Spleen (tissue), 7 donors: ENCODE measurements at regions not wholly inside any gene's neighbourhood (a gene's known extent, or its start where the extent isn't known, plus 50 kb on each side); places are given as distances from the start of the nearest gene placed in this dataset.

Experiments
- CTCF ChIP-seq, 11 experiments: fragments of 200-600 bp in 7 of 11; fragments of 450-650 bp in 4 of 11; sonication (generic) in 4 of 11; IDR thresholded peaks in 8 of 11; conservative IDR thresholded peaks in 3 of 11; 1 replicate in 7 of 11; 2 replicates in 4 of 11; pipeline versions ENCODE4 v1.4.0 to v1.8.0; 2016 to 2021; ENCODE audit warnings: antibody characterized with exemption in 11 of 11, inconsistent platforms in 4 of 11, mild to moderate bottlenecking in 1 of 11
- POLR2A ChIP-seq, 3 donors: fragments of 450-650 bp; IDR thresholded peaks; one replicate each; pipeline ENCODE4 v1.5.1; 2017; ENCODE audit warnings: antibody characterized with exemption in 3 of 3, mild to moderate bottlenecking in 1 of 3
- POLR2AphosphoS5 ChIP-seq, 3 donors: sonication (generic); formaldehyde crosslinking; IDR thresholded peaks; one replicate each; pipeline ENCODE4 v1.5.1; 2017; ENCODE audit warnings: antibody characterized with exemption in 3 of 3
- donor health status: DM: no; HTN: no; CAD: no; lungs with moderate emphysema.
- donor health status: DM: no; HTN: no; CAD: no.
- donor health status: DM: no; HTN: no; CAD: no.

DNA sequence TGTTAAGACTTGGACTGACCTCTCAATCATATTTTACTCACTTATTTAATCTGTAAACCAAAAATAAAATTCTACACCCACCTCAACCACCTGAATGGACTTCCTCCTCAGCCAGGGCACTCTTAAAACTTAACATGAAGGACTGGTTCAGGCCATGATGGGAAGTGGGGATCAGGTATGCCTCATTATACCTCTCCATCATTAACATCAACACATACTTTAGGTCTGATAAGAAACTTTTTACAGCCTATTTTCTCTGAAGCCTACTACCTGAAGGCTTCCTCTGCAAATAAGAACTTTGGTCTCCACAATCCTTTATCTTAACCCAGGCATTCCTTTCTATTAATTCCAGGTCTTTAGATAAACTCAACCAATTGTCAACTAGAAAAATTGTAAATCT lies 390.0 kb downstream of the AASDHPPT start:
- TF ChIP-seq POLR2A (IDR thresholded peaks at IDR 0.05): no peak
- TF ChIP-seq CTCF (IDR thresholded peaks at IDR 0.05 in 8 of 11, conservative IDR thresholded peaks at IDR 0.05 in 3 of 11): no peak
- TF ChIP-seq POLR2AphosphoS5 (IDR thresholded peaks at IDR 0.05): no peak
